Omental fat pad (tissue), 3 donors: ENCODE measurements at regions not wholly inside any gene's neighbourhood (a gene's known extent, or its start where the extent isn't known, plus 50 kb on each side); places are given as distances from the start of the nearest gene placed in this dataset.

Source experiments
- ATAC-seq: fragments of 150-250 bp; one replicate; pipeline ENCODE4 v1.9.1; 2016; ENCODE audit warnings: mild to moderate bottlenecking, moderate library complexity; ENCODE audit not compliant: low FRiP score
- DNase-seq: peaks from one replicate; pipeline ENCODE4 v3.0.0-alpha.2; 2019; ENCODE audit warnings: low spot score
- TF ChIP-seq, protein P1 (sequence below), 3 donors: fragments of 450-650 bp; IDR thresholded peaks; one replicate each; pipeline ENCODE4 v1.5.1; 2016 to 2017; ENCODE audit warnings: antibody characterized with exemption in 3 of 3, mild to moderate bottlenecking in 3 of 3, moderate library complexity in 2 of 3

DNA sequence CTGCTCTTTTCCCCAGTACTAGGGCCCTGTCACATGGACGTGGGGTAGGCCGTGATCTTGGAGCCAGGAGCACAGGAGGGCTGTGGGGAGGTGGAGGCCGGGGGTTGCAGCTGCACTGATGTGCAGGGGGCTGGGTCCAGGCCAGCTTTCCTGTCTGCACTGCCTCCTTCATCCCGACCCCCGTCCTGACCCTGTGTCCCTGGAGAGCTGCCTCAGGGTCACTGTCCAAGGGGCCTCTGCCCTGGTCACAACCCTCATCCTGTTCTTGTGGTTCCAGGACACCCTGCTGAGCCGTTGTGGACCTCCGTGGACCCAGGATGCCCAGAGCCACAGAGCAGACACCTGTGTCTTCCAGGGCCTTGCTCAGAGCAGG, 91.7 kb upstream of the ADRA2C start:
- TF ChIP-seq, protein P1, sequence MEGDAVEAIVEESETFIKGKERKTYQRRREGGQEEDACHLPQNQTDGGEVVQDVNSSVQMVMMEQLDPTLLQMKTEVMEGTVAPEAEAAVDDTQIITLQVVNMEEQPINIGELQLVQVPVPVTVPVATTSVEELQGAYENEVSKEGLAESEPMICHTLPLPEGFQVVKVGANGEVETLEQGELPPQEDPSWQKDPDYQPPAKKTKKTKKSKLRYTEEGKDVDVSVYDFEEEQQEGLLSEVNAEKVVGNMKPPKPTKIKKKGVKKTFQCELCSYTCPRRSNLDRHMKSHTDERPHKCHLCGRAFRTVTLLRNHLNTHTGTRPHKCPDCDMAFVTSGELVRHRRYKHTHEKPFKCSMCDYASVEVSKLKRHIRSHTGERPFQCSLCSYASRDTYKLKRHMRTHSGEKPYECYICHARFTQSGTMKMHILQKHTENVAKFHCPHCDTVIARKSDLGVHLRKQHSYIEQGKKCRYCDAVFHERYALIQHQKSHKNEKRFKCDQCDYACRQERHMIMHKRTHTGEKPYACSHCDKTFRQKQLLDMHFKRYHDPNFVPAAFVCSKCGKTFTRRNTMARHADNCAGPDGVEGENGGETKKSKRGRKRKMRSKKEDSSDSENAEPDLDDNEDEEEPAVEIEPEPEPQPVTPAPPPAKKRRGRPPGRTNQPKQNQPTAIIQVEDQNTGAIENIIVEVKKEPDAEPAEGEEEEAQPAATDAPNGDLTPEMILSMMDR (IDR thresholded peaks at IDR 0.05) = no peak
- DNase-seq (no peak), ATAC-seq (no peak)

DNA sequence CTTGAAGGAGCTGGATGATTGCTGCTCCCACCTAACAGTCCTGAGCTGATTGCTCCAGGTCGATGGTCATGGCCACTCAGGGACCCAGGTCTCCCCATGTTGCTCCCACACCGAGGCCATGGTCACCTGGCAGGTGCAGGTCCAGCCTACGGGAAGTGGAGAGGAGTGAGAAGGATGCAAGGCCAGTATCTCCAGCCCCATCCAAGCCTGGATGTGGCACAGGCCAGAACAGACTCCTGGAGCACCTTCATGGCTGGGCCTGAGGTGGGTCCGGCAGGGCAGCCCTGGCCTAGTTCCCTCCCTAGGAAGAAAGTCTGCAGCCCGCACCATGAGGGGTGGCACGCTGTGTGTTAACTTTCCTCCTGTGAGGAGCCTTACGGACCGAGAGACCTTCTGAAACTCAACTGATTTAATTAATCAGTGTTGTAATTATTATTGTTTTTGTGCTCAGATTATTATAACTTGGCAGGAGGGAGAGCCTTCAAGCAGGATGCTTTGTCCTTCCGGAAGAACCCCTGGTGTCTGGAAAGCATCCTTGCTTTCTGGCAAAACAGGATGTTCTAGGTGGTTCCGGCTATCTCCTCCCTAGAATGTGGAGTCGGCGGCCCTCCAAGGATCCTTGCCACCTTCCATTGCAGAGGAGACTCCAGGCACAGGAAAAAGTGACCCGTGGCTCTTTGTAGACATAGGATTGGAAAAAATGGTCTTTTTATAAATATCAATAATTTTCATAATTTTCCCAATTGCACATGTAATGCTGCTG, 92.3 kb upstream of the ADRA2C start:
- DNase-seq = no peak
- TF ChIP-seq, protein P1 (IDR thresholded peaks at IDR 0.05) = no peak

DNA sequence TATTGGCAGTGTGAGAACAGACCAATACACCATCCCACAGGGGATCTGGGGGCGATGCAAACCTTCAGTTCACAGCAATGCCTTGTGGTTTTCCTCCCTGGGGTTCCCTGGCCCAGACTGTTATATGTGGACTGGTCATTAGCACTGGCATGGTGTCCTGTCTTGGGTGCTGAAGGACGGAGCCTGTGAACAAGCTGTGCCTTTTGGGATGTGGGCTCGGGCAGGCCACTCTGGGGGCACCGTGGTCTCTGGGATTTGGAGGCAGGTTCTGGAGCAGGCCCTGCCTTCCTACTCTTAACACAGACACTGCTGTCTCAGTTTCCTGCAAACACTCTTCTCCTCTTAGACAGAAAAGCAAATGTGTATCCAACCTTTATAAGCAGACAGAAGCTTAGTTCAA, 93.0 kb upstream of the ADRA2C start:
- DNase-seq (no peak), ATAC-seq (no peak)
- TF ChIP-seq, protein P1 (IDR thresholded peaks at IDR 0.05) = no peak

More for the DNA sequence above, 92.3 kb upstream of the ADRA2C start:
- ATAC-seq = no peak

DNA sequence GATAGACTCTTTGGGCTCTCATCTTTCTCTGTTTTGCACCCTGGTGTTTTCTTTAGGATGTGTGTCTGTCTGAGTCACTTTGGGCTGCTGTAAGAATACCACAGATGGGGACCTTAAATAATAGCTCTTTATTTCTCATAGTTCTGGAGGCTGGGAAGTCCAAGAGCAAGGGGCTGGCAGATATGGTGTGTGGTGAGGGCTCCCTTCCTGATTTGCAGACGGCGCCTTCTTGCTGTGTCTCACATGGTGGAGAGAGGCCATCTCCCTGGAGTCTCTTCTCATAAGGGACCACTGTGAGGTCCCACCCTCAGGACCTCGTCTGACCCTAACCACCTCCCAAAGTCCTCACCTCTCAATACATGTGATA, 93.7 kb upstream of the ADRA2C start:
- no peak for DNase-seq

DNA sequence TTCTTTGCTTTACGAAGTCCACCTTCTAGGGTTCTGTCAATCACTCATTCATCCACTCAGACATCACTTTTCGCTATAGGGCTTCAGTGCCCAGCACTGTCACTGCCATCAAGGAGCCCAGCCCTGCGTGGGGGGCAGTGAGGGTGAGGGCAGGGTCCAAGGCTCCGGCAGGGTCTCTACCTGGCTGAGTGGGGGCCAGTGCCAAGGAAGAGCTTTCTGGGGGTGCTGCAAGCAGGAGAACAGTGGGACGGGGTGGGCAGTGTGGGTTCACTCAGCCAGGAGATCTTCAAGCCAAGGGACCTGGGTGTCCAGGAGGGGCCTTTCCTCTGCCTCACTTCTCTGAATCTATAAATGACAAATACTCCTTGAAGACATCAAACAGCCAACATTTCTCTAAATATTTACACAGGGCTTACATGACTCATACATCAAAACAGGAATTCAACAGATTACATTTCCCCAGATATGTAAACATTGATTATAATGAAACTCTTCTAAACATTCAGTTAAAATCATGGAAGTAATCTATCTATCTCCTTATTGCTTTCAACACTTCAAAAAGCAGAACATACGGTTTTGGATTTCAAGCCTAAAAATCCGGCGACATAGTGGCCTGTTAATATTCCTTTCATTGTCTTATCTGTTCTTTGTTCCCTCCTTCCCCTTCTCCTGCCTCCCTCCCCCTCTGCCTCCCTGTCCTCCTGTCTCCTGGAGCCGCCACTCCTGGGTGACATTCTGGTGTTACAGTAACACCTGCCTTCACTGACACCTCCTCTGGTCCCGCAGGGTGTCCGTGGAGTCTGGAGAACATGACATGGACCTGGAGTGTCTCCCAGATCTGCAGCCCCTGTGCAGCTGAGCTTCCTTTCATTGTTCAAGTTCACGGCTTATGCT, 94.4 kb upstream of the ADRA2C start:
- DNase-seq = no peak
- ATAC-seq = no peak
- TF ChIP-seq, protein P1 (IDR thresholded peaks at IDR 0.05) = no peak

More for the DNA sequence above, 93.7 kb upstream of the ADRA2C start:
- no peak for ATAC-seq
- TF ChIP-seq, protein P1 (IDR thresholded peaks at IDR 0.05) = no peak

DNA sequence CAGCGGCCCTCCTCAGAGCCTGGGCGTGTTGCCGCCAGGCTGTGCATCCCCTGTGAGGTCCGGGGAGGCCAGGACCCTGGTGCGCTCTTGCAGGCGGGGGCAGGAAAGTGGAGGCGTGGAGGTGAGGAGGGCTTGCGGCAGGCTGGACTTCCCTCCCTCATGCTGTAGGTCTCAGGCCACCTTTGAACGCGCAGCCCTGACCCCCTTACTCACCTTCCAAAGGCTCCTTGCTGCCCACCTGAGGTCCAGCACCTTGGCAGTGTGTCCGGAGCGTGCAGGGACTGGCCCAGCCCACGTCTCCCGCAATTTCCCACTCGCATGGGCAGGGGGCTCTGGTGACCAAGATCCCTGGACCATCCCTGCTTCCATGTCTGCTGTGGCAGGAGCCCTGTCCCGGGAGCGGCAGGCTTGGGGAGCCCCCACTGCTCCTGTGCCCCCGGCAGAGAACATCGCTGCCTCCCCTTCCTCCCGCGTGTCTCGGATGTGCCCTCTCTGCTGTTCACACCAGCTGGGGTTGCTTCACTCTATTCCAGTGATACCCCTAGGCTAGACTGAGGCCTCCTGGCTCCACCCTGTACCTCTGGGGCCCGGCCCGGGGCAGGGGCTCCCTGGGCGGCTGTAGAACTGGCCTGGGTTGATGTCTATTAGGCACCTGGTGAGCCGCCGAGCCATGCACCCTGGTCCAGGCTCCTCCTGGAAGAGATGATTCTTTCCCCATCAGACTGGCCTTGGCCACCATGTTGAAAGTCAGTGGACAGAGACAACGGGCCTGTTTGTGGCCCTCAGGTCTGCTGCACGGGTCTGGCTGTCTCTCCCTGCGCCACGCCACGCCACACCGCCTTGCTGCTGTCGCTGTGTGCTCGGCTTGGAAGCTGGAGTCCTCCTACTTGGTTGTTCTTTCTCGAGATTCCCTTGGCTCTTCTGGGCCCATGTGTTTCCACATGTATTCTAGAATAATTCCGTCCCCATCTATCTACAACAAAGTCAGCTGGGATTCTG, 95.4 kb upstream of the ADRA2C start:
- TF ChIP-seq, protein P1 (IDR thresholded peaks at IDR 0.05) = no peak
- DNase-seq = no peak
- no peak for ATAC-seq
